Mesothelial cell of epicardium (in vitro differentiated cells): ENCODE measurements at regions not wholly inside any gene's neighbourhood (a gene's known extent, or its start where the extent isn't known, plus 50 kb on each side); places are given as distances from the start of the nearest gene placed in this dataset.

Experiments used
- DNase-seq, 2 experiments: peaks; one replicate each; pipeline ENCODE4 v3.0.0; 2021; ENCODE audit warnings: low spot score in 2 of 2; ENCODE audit not compliant: unreplicated experiment in 2 of 2
- H3K27ac Mint-ChIP-seq: 2 replicates; pipeline ENCODE4 v1.8.0; 2021; ENCODE audit warnings: mixed read lengths
- H3K27me3 Mint-ChIP-seq: 2 replicates; pipeline ENCODE4 v1.8.0; 2021; ENCODE audit warnings: low read depth, mixed read lengths
- H3K36me3 Mint-ChIP-seq: 2 replicates; pipeline ENCODE4 v1.8.0; 2021; ENCODE audit warnings: mixed read lengths
- H3K4me1 Mint-ChIP-seq: 2 replicates; pipeline ENCODE4 v1.8.0; 2021; ENCODE audit warnings: mixed read lengths
- H3K4me3 Mint-ChIP-seq: 2 replicates; pipeline ENCODE4 v1.8.0; 2021; ENCODE audit warnings: mild to moderate bottlenecking, moderate library complexity, mixed read lengths
- H3K9me3 Mint-ChIP-seq: 2 replicates; pipeline ENCODE4 v1.8.0; 2021; ENCODE audit warnings: mixed read lengths
- TF ChIP-seq, protein P1 (sequence below): fragments of 200-600 bp; sonication (generic); IDR thresholded peaks from one replicate; pipeline ENCODE4 v1.5.0; 2021; ENCODE audit warnings: antibody characterized with exemption; ENCODE audit not compliant: unreplicated experiment

DNA sequence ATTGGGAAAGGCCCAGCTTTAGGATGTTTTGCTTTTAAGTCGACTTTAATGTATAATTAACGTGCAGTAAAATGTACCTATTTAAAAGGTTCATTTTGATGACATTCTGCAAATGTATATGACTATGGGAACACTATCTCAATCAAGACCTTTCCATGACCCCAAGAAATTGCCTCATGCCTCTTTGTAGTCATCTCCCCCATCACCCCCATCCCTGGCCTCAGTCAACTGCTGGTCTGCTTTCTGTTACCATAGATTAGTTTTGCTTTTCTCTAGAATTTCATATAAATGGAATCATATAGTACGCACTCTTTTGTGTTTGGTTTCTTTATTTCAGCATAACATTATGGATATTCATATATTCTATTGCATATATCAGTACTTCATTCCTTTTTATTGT lies 80.7 kb upstream of the C9orf72 start:
- Mint-ChIP-seq H3K4me1 (peaks cover 9% of the 10 kb centered on the region), H3K27me3 (no peaks in the 10 kb centered on the region), H3K9me3 (peaks cover 23% of the 10 kb centered on the region), H3K4me3 (no peak overlapping the region), H3K36me3 (no peaks in the 10 kb centered on the region), H3K27ac (no peak overlapping the region)
- TF ChIP-seq, protein P1, sequence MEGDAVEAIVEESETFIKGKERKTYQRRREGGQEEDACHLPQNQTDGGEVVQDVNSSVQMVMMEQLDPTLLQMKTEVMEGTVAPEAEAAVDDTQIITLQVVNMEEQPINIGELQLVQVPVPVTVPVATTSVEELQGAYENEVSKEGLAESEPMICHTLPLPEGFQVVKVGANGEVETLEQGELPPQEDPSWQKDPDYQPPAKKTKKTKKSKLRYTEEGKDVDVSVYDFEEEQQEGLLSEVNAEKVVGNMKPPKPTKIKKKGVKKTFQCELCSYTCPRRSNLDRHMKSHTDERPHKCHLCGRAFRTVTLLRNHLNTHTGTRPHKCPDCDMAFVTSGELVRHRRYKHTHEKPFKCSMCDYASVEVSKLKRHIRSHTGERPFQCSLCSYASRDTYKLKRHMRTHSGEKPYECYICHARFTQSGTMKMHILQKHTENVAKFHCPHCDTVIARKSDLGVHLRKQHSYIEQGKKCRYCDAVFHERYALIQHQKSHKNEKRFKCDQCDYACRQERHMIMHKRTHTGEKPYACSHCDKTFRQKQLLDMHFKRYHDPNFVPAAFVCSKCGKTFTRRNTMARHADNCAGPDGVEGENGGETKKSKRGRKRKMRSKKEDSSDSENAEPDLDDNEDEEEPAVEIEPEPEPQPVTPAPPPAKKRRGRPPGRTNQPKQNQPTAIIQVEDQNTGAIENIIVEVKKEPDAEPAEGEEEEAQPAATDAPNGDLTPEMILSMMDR: no peak
- DNase-seq: no peak

- peaks cover 9% of the 10 kb centered on the region for H3K4me1 Mint-ChIP-seq
- no peaks in the 10 kb centered on the region for H3K27me3 Mint-ChIP-seq
- no peaks in the 10 kb centered on the region for H3K36me3 Mint-ChIP-seq
- TF ChIP-seq, protein P1: no peak
- H3K27ac Mint-ChIP-seq: peak overlapping the region; percentile 44
- DNase-seq: no peak
- H3K4me3 Mint-ChIP-seq: no peak overlapping the region
- H3K9me3 Mint-ChIP-seq: peaks cover 19% of the 10 kb centered on the region
These were observed 81.5 kb upstream of the C9orf72 start for GRCh38 chr9:27654629-27655285.

- no peak overlapping the region for H3K4me3 Mint-ChIP-seq
- peaks cover 9% of the 10 kb centered on the region for H3K4me1 Mint-ChIP-seq
- TF ChIP-seq, protein P1: no peak
- H3K36me3 Mint-ChIP-seq: no peaks in the 10 kb centered on the region
- no peaks in the 10 kb centered on the region for H3K27me3 Mint-ChIP-seq
- no peak for DNase-seq
- H3K27ac Mint-ChIP-seq: no peak overlapping the region
- H3K9me3 Mint-ChIP-seq: peaks cover 12% of the 10 kb centered on the region
These were observed 82.2 kb upstream of the C9orf72 start for GRCh38 chr9:27655441-27655840.

DNA sequence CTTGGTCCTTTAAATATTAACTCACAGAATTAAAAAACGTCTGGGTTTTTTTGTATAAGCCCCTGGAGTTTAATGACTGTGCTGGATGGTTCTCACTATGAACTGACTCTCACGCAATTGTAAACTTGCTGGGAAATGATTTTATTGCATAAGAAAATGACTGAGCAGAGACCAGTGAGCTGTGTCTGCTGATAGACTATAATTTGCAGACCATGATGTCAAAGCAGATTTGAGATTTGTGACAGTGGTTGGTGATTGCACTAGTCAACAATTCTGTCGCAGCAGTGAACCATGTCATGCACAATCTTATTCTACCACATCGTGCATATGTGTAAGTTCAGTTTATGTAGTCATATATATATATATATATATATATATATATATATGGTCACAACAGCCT lies 85.7 kb upstream of the C9orf72 start:
- H3K9me3 Mint-ChIP-seq: peaks cover 7% of the 10 kb centered on the region
- no peaks in the 10 kb centered on the region for H3K27me3 Mint-ChIP-seq
- DNase-seq: no peak
- TF ChIP-seq, protein P1: no peak
- H3K36me3 Mint-ChIP-seq: no peaks in the 10 kb centered on the region
- no peak overlapping the region for H3K4me3 Mint-ChIP-seq
- H3K4me1 Mint-ChIP-seq: peaks cover 12% of the 10 kb centered on the region
- H3K27ac Mint-ChIP-seq: no peak overlapping the region

GRCh38 chr9:27659571-27659970 lies 86.3 kb upstream of the C9orf72 start:
- Mint-ChIP-seq H3K36me3 (no peaks in the 10 kb centered on the region), H3K27ac (no peak overlapping the region), H3K4me1 (peaks cover 14% of the 10 kb centered on the region), H3K9me3 (peaks cover 7% of the 10 kb centered on the region), H3K4me3 (no peak overlapping the region), H3K27me3 (no peaks in the 10 kb centered on the region)
- DNase-seq: no peak
- TF ChIP-seq, protein P1: no peak

DNA sequence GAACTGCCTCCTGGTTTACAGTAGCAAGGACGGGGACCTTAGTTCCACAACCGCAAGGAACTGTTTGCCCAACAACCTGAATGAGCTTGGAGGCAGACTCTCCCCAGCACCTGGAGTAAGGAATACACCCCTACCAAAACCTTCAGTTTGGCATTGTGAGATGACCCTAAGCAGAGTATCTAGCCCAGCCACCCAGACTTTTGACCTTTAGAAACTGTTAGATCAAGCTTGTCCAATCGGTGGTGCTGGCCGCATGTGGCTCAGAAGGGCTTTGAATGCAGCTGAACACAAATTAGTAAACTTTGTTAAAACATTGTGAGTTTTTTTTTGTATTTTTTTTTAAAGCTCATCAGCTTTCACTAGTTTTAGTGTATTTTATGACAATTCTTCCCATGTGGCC lies 86.9 kb upstream of the C9orf72 start:
- DNase-seq: no peak
- peaks cover 7% of the 10 kb centered on the region for H3K9me3 Mint-ChIP-seq
- TF ChIP-seq, protein P1: no peak
- H3K4me3 Mint-ChIP-seq: no peak overlapping the region
- no peaks in the 10 kb centered on the region for H3K27me3 Mint-ChIP-seq
- H3K4me1 Mint-ChIP-seq: peaks cover 16% of the 10 kb centered on the region
- H3K27ac Mint-ChIP-seq: no peak overlapping the region
- H3K36me3 Mint-ChIP-seq: no peaks in the 10 kb centered on the region
